Transverse colon (tissue), 4 donors: ENCODE measurements at regions not wholly inside any gene's neighbourhood (a gene's known extent, or its start where the extent isn't known, plus 50 kb on each side); places are given as distances from the start of the nearest gene placed in this dataset.
A peak's percentile ranks its signal among the peaks of the same experiment; 100 is the strongest.

ENCODE experiments used
- DNase-seq: peaks from one replicate; pipeline ENCODE4 v3.0.0-alpha.2; 2019
- H3K27ac ChIP-seq, 4 donors: fragments of 200-600 bp; sonication (generic); 2 replicates each; pipeline ENCODE4 v1.5.1; 2016 to 2018; ENCODE audit warnings: inconsistent platforms in 4 of 4
- H3K27me3 ChIP-seq: fragments of 200-600 bp; sonication (generic); 2 replicates; pipeline ENCODE4 v1.5.1; 2017; ENCODE audit warnings: inconsistent platforms
- H3K36me3 ChIP-seq, 4 donors: fragments of 200-600 bp; sonication (generic); 2 replicates each; pipeline ENCODE4 v1.5.1; 2017 to 2019; ENCODE audit warnings: inconsistent platforms in 4 of 4
- H3K4me1 ChIP-seq, 4 donors: fragments of 200-600 bp; sonication (generic); 2 replicates each; pipeline ENCODE4 v1.5.1; 2017 to 2020; ENCODE audit warnings: inconsistent platforms in 4 of 4
- H3K4me3 ChIP-seq, 4 donors: fragments of 200-600 bp; sonication (generic); 1 replicate in 1 of 4; 2 replicates in 3 of 4; pipeline versions ENCODE4 v1.5.1 to v1.6.1; 2017 to 2019; ENCODE audit warnings: inconsistent platforms in 4 of 4
- H3K9me3 ChIP-seq, 2 donors: fragments of 200-600 bp; sonication (generic); 2 replicates each; pipeline ENCODE4 v1.5.1; 2017 to 2019; ENCODE audit warnings: inconsistent platforms in 2 of 2
- CTCF ChIP-seq, 5 experiments: fragments of 200-600 bp in 3 of 5; fragments of 450-650 bp in 2 of 5; sonication (generic) in 3 of 5; IDR thresholded peaks; 1 replicate in 2 of 5; 2 replicates in 3 of 5; pipeline ENCODE4 v1.5.1; 2016 to 2017; ENCODE audit warnings: antibody characterized with exemption in 5 of 5, inconsistent platforms in 3 of 5, mild to moderate bottlenecking in 2 of 5, moderate library complexity in 1 of 5
- EP300 ChIP-seq: sonication (generic); formaldehyde crosslinking; IDR thresholded peaks from one replicate; pipeline ENCODE4 v1.6.1; 2017; ENCODE audit warnings: antibody characterized with exemption, low read depth
- POLR2A ChIP-seq: fragments of 450-650 bp; IDR thresholded peaks from one replicate; pipeline ENCODE4 v1.6.1; 2016; ENCODE audit warnings: antibody characterized with exemption, mild to moderate bottlenecking, moderate library complexity
- POLR2AphosphoS5 ChIP-seq, 3 donors: sonication (generic); formaldehyde crosslinking; IDR thresholded peaks; one replicate each; pipeline ENCODE4 v1.6.1; 2016; ENCODE audit warnings: antibody characterized with exemption in 3 of 3
- WGBS, 2 donors: methylation state at CpG; one replicate each; pipeline ENCODE4 v1.1.5; 2018; ENCODE audit warnings: low coverage in 1 of 2; 5-methylcytosine and 5-hydroxymethylcytosine counted together
- in situ Hi-C, 4 donors: fragments of 200-750 bp; cut with MboI; loops; one replicate each; pipeline versions ENCODE4 v1.15.0 to v1.15.1; 2017; ENCODE audit warnings: low sequenced_read_pairs in 3 of 4, low pct_ligation_motif_present in 1 of 4, low pct_unique_long_range_greater_than_20kb in 1 of 4
- intact Hi-C: fragments of 100-400 bp; cut with DNase I; formaldehyde crosslinking; loops from one replicate; pipeline ENCODE4 v1.15.1; 2023; ENCODE audit warnings: low total_unique reads

- intact Hi-C loops (no loop called here), in situ Hi-C loops (no loop called here)
- Histone ChIP-seq H3K9me3 (no peaks in the 10 kb centered on the region), H3K4me1 (no peaks in the 10 kb centered on the region), H3K36me3 (no peaks in the 10 kb centered on the region), H3K4me3 (no peak overlapping the region), H3K27me3 (no peaks in the 10 kb centered on the region), H3K27ac (no peak overlapping the region)
- no peak for DNase-seq
- TF ChIP-seq EP300 (no peak), POLR2AphosphoS5 (IDR thresholded peaks at IDR 0.05) (no peak), POLR2A (no peak), CTCF (IDR thresholded peaks at IDR 0.05) (no peak)
- 73 to 100% methylated on average over 3 to 4 of the region's 4 CpGs for WGBS, 2 donors
Measured at GRCh38 chrX:119337201-119337600, 61.9 kb upstream of the SLC25A43 start.

GRCh38 chrX:119340606-119341205 is 58.4 kb upstream of the SLC25A43 start:
- no peaks in the 10 kb centered on the region for H3K4me1 ChIP-seq
- 67 to 90% methylated on average over 2 to 6 of the region's 6 CpGs for WGBS, 2 donors
- H3K27me3 ChIP-seq, result no peaks in the 10 kb centered on the region
- no peak for TF ChIP-seq EP300
- TF ChIP-seq POLR2A, result no peak
- no peak for TF ChIP-seq POLR2AphosphoS5 (IDR thresholded peaks at IDR 0.05)
- TF ChIP-seq CTCF (IDR thresholded peaks at IDR 0.05), result no peak
- no peak overlapping the region for H3K4me3 ChIP-seq
- H3K9me3 ChIP-seq, result no peaks in the 10 kb centered on the region
- H3K36me3 ChIP-seq, result no peaks in the 10 kb centered on the region
- H3K27ac ChIP-seq, result no peak overlapping the region
- intact Hi-C loops, result no loop called here
- in situ Hi-C loops, result no loop called here
- DNase-seq, result no peak

- intact Hi-C loops, result no loop called here
Measured at GRCh38 chrX:119343856-119344255, 55.3 kb upstream of the SLC25A43 start.

More at GRCh38 chrX:119343856-119344255, 55.3 kb upstream of the SLC25A43 start:
- Histone ChIP-seq H3K4me3 (no peak overlapping the region), H3K27me3 (no peaks in the 10 kb centered on the region), H3K4me1 (no peaks in the 10 kb centered on the region), H3K27ac (peak overlapping the region; percentile 47 to 69 (median 64)), H3K36me3 (no peaks in the 10 kb centered on the region), H3K9me3 (no peaks in the 10 kb centered on the region)
- peak; percentile 32 for DNase-seq
- in situ Hi-C loops, result no loop called here
- TF ChIP-seq POLR2A (no peak), POLR2AphosphoS5 (IDR thresholded peaks at IDR 0.05) (peak in 1 of 3 donors; percentile 21)
